ENCODE measurements at regions not wholly inside any gene's neighbourhood (a gene's known extent, or its start where the extent isn't known, plus 50 kb on each side); places are given as distances from the start of the nearest gene placed in this dataset.

DNA sequence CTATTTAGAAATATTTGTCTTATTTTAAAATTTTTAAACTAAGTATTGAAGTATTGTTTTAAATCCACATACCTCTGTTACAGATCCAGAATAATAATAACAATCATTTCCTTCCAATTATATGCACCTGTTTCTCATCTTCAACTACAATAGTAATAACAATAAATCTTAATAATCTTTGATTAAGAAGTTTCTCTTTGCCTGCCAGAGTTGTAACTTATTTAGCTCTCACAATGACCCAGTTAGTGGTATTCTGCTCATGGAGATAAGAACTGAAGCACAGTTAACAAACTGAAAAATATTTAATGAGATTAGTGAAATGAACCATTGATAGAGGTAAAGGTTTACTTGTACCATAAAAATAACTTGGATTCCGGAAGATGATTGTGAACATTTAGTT, 796.3 kb downstream of the LUZP2 start:
- no peaks in the 10 kb centered on the region for H3K4me1 ChIP-seq
- H3K27ac ChIP-seq (replicated peaks in 1 of 4) = no peak overlapping the region
- H3K4me3 ChIP-seq = no peak overlapping the region
- WGBS = 58% methylated on average over 1 of the region's 1 CpG
- TF ChIP-seq POLR2AphosphoS5 (IDR thresholded peaks at IDR 0.05) = no peak
- TF ChIP-seq, protein P1, sequence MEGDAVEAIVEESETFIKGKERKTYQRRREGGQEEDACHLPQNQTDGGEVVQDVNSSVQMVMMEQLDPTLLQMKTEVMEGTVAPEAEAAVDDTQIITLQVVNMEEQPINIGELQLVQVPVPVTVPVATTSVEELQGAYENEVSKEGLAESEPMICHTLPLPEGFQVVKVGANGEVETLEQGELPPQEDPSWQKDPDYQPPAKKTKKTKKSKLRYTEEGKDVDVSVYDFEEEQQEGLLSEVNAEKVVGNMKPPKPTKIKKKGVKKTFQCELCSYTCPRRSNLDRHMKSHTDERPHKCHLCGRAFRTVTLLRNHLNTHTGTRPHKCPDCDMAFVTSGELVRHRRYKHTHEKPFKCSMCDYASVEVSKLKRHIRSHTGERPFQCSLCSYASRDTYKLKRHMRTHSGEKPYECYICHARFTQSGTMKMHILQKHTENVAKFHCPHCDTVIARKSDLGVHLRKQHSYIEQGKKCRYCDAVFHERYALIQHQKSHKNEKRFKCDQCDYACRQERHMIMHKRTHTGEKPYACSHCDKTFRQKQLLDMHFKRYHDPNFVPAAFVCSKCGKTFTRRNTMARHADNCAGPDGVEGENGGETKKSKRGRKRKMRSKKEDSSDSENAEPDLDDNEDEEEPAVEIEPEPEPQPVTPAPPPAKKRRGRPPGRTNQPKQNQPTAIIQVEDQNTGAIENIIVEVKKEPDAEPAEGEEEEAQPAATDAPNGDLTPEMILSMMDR (IDR thresholded peaks at IDR 0.05) = no peak
- TF ChIP-seq EP300 (IDR thresholded peaks at IDR 0.05) = no peak
- TF ChIP-seq POLR2A (IDR thresholded peaks at IDR 0.05; ENCODE audit: low read depth) = no peak
- no peaks in the 10 kb centered on the region for H3K27me3 ChIP-seq
- no peak for DNase-seq (ENCODE audit: extremely low spot score)
- H3K9me3 ChIP-seq = no peaks in the 10 kb centered on the region
- intact Hi-C loops (cut with DNase I) = no loop called here
- no peaks in the 10 kb centered on the region for H3K36me3 ChIP-seq

GRCh38 chr11:25298450-25298849, 801.6 kb downstream of the LUZP2 start:
- intact Hi-C loops (cut with DNase I) = no loop called here
- Histone ChIP-seq H3K27ac (replicated peaks in 1 of 4) (no peak overlapping the region), H3K4me1 (no peaks in the 10 kb centered on the region), H3K4me3 (no peak overlapping the region), H3K36me3 (no peaks in the 10 kb centered on the region), H3K9me3 (no peaks in the 10 kb centered on the region), H3K27me3 (no peaks in the 10 kb centered on the region)
- WGBS = over 99% methylated on average over 2 of the region's 2 CpGs
- DNase-seq (ENCODE audit: extremely low spot score) = no peak
- TF ChIP-seq POLR2AphosphoS5 (IDR thresholded peaks at IDR 0.05) = no peak
- no peak for TF ChIP-seq POLR2A (IDR thresholded peaks at IDR 0.05; ENCODE audit: low read depth)
- TF ChIP-seq, protein P1 (IDR thresholded peaks at IDR 0.05) = no peak
- no peak for TF ChIP-seq EP300 (IDR thresholded peaks at IDR 0.05)

- Histone ChIP-seq H3K27ac (replicated peaks in 1 of 4) (no peak overlapping the region), H3K9me3 (no peaks in the 10 kb centered on the region), H3K27me3 (no peaks in the 10 kb centered on the region), H3K4me3 (no peak overlapping the region), H3K36me3 (no peaks in the 10 kb centered on the region), H3K4me1 (no peaks in the 10 kb centered on the region)
- TF ChIP-seq POLR2AphosphoS5 (IDR thresholded peaks at IDR 0.05) (no peak), POLR2A (IDR thresholded peaks at IDR 0.05; ENCODE audit: low read depth) (no peak), EP300 (IDR thresholded peaks at IDR 0.05) (no peak)
- TF ChIP-seq, protein P1 (IDR thresholded peaks at IDR 0.05) = no peak
- DNase-seq (ENCODE audit: extremely low spot score) = no peak
- WGBS = 88% methylated on average over 4 of the region's 4 CpGs
- intact Hi-C loops (cut with DNase I) = no loop called here
Observed at GRCh38 chr11:25309818-25310217, 813.0 kb downstream of the LUZP2 start.

- H3K4me1 ChIP-seq = no peaks in the 10 kb centered on the region
- 81% methylated on average over 2 of the region's 2 CpGs for WGBS
- intact Hi-C loops (cut with DNase I) = no loop called here
- no peaks in the 10 kb centered on the region for H3K9me3 ChIP-seq
- H3K36me3 ChIP-seq = no peaks in the 10 kb centered on the region
- no peak overlapping the region for H3K27ac ChIP-seq (replicated peaks in 1 of 4)
- DNase-seq (ENCODE audit: extremely low spot score) = no peak
- H3K4me3 ChIP-seq = no peak overlapping the region
- no peaks in the 10 kb centered on the region for H3K27me3 ChIP-seq
- TF ChIP-seq, protein P1 (IDR thresholded peaks at IDR 0.05) = no peak
- TF ChIP-seq EP300 (IDR thresholded peaks at IDR 0.05) (no peak), POLR2AphosphoS5 (IDR thresholded peaks at IDR 0.05) (no peak), POLR2A (IDR thresholded peaks at IDR 0.05; ENCODE audit: low read depth) (no peak)
Observed at GRCh38 chr11:25317216-25317615, 820.4 kb downstream of the LUZP2 start.

- 93% methylated on average over 2 of the region's 2 CpGs for WGBS
- intact Hi-C loops (cut with DNase I) = no loop called here
- no peak for TF ChIP-seq POLR2AphosphoS5 (IDR thresholded peaks at IDR 0.05)
- TF ChIP-seq POLR2A (IDR thresholded peaks at IDR 0.05; ENCODE audit: low read depth) = no peak
- TF ChIP-seq, protein P1 (IDR thresholded peaks at IDR 0.05) = no peak
- no peak for TF ChIP-seq EP300 (IDR thresholded peaks at IDR 0.05)
- Histone ChIP-seq H3K4me3 (no peak overlapping the region), H3K4me1 (no peaks in the 10 kb centered on the region), H3K27me3 (no peaks in the 10 kb centered on the region), H3K36me3 (no peaks in the 10 kb centered on the region), H3K9me3 (no peaks in the 10 kb centered on the region), H3K27ac (replicated peaks in 1 of 4) (no peak overlapping the region)
- no peak for DNase-seq (ENCODE audit: extremely low spot score)
Observed at GRCh38 chr11:25319127-25319526, 822.3 kb downstream of the LUZP2 start.
